ENCODE measurements at regions not wholly inside any gene's neighbourhood (a gene's known extent, or its start where the extent isn't known, plus 50 kb on each side); places are given as distances from the start of the nearest gene placed in this dataset.

DNA sequence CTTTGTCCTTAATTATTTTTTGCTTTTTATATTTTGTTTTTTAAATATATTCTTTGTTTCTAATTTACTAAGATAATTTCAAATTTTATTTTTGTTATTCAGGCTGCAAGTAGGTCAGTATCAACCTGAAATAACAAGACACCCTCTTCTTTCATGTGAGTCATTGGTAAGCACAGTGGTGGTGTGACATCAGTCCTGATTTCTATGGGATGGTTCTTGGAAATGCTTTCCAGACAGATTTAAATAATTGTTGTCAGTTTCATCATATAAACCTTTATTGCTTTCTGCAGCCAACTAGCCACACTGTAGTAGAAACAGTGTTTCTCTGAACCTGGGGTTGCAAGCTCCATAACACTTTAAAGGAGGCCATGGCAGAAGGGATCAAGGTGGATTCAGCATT lies 157.5 kb upstream of the C21orf91 start:
- DNase-seq = no peak

DNA sequence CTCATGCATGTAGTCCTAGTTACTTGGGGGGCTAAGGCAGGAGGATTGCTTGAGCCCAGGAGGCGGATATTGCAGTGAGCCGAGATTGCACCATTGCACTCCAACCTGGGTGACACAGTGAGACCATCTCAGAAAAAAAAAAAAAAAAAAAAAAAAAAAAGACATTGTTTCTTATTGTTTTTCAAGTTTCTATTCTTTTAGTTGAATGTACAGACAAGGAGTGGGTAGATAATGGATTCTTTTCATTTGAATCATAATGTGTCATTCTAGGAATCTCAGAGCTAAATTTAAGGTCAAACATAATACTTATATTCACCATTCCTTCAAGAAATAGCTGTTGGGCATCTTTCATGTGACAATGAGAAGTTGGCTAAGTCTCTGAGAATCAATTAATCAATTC lies 157.0 kb upstream of the C21orf91 start:
- DNase-seq = no peak

DNA sequence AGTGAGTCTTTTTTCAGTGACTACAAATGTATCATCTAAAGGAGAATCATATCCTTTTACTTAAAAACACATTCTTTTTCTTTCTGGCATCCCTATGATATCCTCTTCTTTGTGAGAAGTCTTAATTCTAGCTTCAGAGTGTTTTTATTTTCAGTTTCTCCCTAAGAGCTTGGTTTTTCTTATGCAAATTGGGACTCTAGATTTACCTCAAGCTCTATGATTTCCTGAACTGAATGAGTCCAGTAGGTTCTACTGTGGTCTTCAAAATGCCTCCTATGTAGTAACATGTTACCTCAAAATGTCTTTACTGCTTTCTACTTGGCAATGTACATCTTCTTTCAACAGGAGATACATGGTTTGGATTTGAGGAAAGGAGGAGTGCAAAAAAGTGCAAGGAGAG lies 148.2 kb upstream of the C21orf91 start:
- DNase-seq = no peak

- no peak for DNase-seq
Observed at GRCh38 chr21:17964716-17965115, 145.6 kb upstream of the C21orf91 start.

DNA sequence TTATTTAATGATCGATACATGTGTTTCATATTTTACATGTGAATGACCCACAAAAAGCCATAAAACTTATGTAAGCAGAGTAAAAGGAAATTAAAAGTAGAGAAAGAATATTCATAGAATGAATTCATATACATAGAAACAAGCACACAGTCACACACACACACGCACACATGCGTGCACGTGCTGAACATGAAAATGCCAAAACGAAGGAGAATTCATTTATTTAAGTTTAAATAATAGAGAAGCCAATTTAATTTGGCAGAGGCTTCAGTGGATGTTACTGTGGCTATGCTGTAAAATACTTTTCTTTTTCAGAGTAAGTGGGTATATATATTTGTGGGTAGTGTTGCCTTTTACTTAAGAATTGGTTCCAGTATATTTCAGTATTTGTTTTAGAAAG lies 145.0 kb upstream of the C21orf91 start:
- no peak for DNase-seq

GRCh38 chr21:17950591-17950990 lies 131.4 kb upstream of the C21orf91 start:
- DNase-seq = no peak

DNA sequence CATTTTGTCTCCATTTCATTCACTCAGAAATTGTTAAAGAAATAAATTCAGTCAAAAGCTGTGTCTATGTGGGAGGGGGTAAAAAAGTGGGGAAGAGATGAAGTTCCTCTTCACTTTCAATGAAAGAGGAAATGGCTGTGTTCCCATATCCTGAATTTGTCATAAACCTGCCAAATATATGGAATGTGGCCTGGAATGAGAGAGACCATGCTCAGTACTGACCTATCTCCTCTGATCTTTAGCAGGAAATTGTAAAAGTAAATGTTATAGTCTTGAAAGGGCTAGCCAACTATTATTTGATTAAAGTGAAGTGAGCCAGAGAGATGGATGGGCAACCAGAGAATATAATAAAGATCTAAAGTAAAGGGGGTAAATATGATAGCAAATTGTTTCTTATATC lies 130.3 kb upstream of the C21orf91 start:
- DNase-seq = no peak

DNA sequence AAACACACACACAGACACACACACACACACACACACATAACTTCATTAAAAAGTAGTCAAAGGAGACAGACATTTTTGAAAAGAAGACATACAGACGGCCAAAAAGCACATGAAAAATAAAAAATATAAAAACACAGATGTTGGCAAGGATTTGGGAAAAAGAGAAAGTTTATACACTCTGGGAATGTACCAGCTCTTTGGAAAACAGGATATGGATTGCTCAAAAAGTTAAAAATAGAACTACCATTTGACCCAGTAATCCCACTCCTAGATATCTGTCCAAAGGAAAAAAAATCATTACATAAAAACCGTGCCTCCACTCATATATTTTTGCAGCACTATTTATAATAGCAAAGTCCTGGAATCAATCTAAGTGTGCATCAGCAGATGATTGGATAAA lies 128.4 kb upstream of the C21orf91 start:
- no peak for DNase-seq

DNA sequence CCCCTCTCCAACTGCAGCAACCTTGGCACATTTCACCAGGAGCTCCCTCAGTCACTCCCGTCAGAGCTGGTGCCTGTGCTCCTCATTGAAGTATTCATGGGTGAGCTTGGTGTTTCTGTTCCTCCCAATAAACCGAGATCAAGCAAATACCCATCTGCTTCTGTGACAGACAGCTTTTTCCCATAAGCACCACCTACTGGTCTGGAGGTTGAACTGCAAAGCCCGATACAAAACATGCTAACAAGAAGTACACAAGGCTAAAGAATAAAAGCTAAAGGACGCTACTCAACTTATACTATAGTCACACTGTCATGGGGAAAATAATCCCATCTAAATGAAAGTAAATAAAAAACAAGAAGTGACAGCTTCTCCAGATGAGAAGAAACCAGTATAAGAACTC lies 111.9 kb upstream of the C21orf91 start:
- no peak for DNase-seq

DNA sequence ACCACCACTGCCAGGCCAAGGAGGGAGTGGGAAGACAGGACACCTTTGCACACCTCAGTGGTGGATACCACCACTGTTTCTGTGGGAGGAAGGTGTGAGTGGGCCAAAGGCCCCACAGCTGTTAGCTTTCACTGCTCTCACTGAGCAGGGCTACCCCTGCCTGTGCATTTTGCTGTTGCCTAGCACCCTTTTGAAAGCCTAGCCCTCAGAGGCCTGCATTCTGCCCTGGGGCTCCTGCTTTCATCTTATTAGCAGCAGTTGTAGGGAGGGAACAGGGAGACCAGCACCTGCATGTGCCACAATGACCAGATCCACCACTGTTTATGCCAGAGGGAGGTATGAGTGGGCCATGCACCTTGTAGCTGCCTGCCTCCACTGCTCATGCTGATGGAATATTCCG lies 110.9 kb upstream of the C21orf91 start:
- DNase-seq = no peak

DNA sequence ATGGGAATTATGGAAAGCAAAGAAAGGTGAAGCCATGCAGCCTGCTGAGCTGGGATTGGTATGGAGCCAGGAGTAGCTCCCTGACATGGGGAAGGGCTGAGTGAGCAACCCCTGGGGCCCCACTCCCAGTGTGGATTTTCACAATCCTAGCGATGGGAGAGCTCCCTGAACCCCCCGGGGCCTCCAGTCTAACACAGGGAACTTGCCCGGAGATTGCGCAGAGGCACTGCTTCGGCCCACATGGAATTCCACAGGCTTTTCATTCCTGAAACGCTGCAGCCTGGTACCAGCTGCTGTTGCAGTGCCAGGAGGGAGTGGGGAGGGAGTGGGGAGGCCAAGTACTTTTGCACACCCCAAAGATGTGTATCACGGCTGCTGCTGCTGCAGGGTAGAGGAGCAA lies 110.4 kb upstream of the C21orf91 start:
- DNase-seq = no peak

GRCh38 chr21:17925899-17926298 lies 106.7 kb upstream of the C21orf91 start:
- DNase-seq = no peak

DNA sequence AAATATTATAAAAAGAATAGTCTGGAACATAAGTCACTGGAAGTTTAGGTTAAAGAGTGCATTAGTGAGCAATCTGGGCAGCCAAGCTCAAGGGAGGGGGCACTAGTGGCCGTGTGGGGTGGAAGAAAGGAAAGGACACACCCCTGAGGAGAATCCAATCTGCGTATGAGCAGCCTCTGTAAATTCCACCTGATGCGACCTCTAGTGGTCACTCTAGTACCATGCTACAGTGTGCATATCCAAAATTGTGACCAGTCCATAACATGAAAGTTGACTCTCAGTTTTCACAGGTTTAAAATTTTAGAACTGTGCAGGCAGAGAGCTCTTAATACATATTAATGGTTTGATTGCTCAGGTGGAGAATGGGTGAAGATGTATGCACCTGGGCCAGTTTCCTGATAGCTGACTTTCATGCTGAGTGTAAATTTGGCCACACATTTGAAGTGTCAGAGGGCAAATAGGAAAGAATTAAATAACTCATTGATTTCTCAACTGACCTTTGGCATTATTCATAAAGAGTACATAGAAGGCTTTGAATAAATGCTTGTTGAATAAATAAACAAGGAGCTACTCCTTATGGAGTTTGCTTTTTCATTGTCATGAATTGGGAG lies 105.9 kb upstream of the C21orf91 start:
- peak; percentile 16 for DNase-seq

- no peak for DNase-seq
Observed at GRCh38 chr21:17921579-17922530, 102.7 kb upstream of the C21orf91 start.

DNA sequence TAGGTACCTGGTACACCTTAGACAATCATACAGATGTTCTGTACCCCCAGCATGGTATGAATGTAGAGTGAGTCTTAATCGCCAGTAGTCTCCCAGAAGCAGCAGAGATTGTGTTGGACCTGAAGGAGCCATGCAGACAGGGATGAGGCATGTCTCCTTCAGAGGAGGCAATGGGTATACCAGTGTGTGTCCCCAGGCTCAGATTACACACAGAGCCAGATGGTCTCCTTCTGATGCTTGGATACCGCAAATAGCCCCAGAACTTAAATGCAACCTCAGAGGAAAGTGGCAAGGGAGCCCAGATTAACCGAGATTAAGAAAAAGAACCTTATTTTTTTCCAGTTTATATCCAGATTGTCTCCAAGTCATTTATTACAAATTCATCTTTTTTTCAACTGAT lies 96.8 kb upstream of the C21orf91 start:
- DNase-seq = no peak

- no peak for DNase-seq
Observed at GRCh38 chr21:17911628-17912027, 92.5 kb upstream of the C21orf91 start.

GRCh38 chr21:17903929-17904639 lies 84.9 kb upstream of the C21orf91 start:
- no peak for DNase-seq

GRCh38 chr21:17903029-17903806 lies 84.1 kb upstream of the C21orf91 start:
- no peak for DNase-seq

DNA sequence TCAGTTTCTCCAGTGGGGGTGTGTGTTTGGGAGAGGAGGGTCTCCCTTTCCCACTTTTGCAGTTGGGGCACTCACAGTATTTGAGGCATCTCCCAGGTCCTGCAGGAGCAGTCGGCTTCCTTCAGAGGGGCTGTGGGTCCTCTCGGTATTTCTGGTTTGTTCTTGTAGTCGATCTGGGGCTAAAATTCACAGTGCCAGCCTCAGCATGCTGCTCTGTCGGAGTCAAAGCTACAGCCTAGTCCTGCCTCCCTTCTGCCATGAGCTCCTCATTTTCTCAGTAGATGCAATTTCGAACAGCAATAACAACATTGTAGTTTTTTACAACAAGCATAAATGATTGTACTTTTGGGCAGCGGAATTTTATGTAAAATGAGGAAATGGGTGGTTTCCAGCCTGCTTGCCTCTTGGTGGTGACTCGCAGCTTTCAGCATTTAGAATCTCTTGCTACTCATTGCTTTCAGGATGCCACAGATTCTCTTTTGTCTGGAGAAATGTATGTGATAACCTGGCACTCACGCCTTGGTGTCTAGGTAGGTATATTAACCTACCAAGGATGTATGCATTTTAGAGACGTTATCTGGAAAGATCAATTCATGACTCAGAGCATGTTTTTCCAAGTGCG lies 82.4 kb upstream of the C21orf91 start:
- no peak for DNase-seq

- DNase-seq = no peak
Observed at GRCh38 chr21:17900990-17901385, 81.8 kb upstream of the C21orf91 start.

- DNase-seq = no peak
Observed at GRCh38 chr21:17900281-17900989, 81.3 kb upstream of the C21orf91 start.

DNA sequence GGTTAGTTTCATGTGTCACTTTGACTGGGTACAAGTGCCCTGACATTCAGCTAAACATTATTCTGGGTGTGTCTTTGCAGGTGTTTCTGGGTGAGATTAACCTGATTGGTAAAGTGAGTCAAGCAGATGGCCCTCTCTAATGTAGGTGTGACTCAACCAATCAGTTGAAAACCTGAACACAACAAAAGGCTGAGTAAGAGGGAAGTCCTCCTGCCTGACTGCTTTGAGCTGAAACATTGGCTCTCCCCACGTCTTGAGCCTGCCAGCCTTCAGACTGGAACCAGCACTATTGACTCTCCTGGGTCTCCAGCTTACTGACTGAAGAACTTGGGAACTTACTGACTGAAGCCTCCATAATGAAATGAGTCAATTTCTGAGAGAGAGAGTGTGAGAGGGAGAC lies 70.0 kb upstream of the C21orf91 start:
- DNase-seq = no peak
